Astrocyte of the cerebellum (primary cell): ENCODE measurements at regions not wholly inside any gene's neighbourhood (a gene's known extent, or its start where the extent isn't known, plus 50 kb on each side); places are given as distances from the start of the nearest gene placed in this dataset.
A peak's percentile ranks its signal among the peaks of the same experiment; 100 is the strongest.

ENCODE experiments used
- DNase-seq: peaks from one replicate; pipeline ENCODE4 v3.0.0-alpha.2; 2011; ENCODE audit warnings: low read depth
- H3K4me3 ChIP-seq: 2 replicates; pipeline ENCODE4 v1.5.1; 2011; ENCODE audit warnings: mild to moderate bottlenecking, low read depth, low read length, moderate library complexity
- CTCF ChIP-seq: IDR thresholded peaks from 2 replicates; pipeline ENCODE4 v1.5.1; 2012; ENCODE audit warnings: low read length, low read depth, moderate library complexity, mild to moderate bottlenecking; ENCODE audit errors: missing control alignments
- in situ Hi-C: cut with HindIII; loops from 2 replicates; pipeline ENCODE4 v1.10.0; 2017; ENCODE audit warnings: low sequenced_read_pairs

GRCh38 chr18:70493461-70493860 lies 204.6 kb downstream of the SOCS6 start:
- no peak for TF ChIP-seq CTCF
- no peak overlapping the region for H3K4me3 ChIP-seq
- in situ Hi-C loops, result no loop called here
- no peak for DNase-seq

- in situ Hi-C loops, result no loop called here
- TF ChIP-seq CTCF, result peak; percentile 85
- peak; percentile 9 for DNase-seq
- no peak overlapping the region for H3K4me3 ChIP-seq
These were observed 203.0 kb downstream of the SOCS6 start for GRCh38 chr18:70491734-70492348.

DNA sequence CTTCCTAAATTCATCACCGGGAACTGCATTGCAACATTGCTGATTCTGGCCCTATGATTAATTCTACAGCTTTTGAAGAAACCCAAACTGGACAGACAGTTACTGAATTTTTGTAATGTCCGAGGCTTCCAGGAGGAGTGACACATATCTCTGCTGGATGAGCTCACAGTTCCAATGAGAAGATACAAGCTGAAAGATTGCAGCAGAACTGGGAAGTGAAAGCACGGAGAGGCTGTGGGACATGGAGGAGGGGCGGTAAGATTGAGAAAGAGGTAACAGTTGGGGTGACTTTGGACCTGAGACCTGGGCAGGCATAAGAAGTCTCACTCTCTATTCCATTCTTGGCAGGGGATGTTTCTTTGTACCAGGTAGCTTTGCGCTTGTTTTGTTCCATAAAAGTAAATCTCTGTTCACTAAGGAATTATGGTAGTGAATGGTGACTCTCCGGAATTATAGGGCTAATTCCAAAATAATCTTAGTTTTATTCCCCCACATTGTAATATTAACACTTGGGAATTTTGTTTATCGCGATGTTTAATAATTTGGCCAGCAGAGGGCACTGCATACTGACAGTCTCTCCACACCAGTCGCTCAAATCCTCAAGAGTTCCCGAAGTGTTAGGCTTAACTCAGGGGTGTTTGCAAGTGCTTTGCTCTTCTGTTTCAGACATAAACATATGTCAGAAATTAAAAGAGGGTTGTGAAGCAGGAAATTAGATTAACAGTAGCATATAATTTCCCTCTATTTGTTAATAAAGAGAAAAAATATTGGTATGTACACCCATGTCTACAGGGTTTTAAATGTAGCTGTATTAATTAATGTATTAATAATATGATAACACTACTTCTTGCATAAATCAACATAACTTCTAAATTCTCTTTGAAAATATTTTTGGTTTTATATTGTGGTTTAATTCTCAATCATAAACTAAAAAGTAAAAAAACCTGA lies 201.4 kb downstream of the SOCS6 start:
- no peak overlapping the region for H3K4me3 ChIP-seq
- in situ Hi-C loops, result no loop called here
- DNase-seq, result peak; percentile 45
- peak; percentile 68 for TF ChIP-seq CTCF

GRCh38 chr18:70489571-70489970 lies 200.7 kb downstream of the SOCS6 start:
- no peak overlapping the region for H3K4me3 ChIP-seq

DNA sequence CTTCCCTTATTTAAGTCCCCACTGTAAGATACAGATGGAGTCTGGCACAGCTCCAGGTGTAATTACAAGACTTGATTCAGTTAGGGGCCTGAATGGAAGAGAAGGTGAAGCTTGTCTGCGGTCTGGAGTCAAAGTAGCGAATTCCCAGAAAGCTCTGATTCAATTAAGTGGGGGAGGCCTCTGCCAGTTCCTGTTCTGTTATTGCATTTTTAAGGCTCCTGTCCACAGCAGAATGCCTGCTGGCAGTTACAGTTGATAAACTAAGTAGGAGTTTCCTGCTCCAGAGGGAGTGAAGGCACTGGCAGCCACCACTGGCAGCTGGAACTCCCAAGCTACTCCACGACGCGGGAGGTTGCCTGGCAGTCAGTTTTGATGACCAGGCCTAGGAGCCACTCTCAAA lies 181.1 kb downstream of the SOCS6 start:
- TF ChIP-seq CTCF, result no peak
- in situ Hi-C loops, result no loop called here
- peak; percentile 37 for DNase-seq
- H3K4me3 ChIP-seq, result no peak overlapping the region

More at GRCh38 chr18:70489571-70489970, 200.7 kb downstream of the SOCS6 start:
- no peak for DNase-seq
- no peak for TF ChIP-seq CTCF
- in situ Hi-C loops, result no loop called here

- no peak for DNase-seq
- H3K4me3 ChIP-seq, result no peak overlapping the region
- no peak for TF ChIP-seq CTCF
- in situ Hi-C loops, result no loop called here
These were observed 180.2 kb downstream of the SOCS6 start for GRCh38 chr18:70468861-70469547.
